PC-9 (cell line): ENCODE measurements at regions not wholly inside any gene's neighbourhood (a gene's known extent, or its start where the extent isn't known, plus 50 kb on each side); places are given as distances from the start of the nearest gene placed in this dataset.
"Not testable (repeated sequence)": the region's sequence is repeated elsewhere in the genome, so short reads cannot be mapped to it uniquely, and the experiment has no call there.

ENCODE experiments used
- EZH2 ChIP-seq: fragments of 200-600 bp; sonication (generic); IDR thresholded peaks from 2 replicates; pipeline ENCODE4 v1.8.0; 2017; ENCODE audit warnings: antibody characterized with exemption, low read depth
- TF ChIP-seq, protein P1 (sequence below): fragments of 200-600 bp; sonication (generic); conservative IDR thresholded peaks from 2 replicates; pipeline ENCODE4 v1.6.1; 2017; ENCODE audit warnings: mixed run types, antibody characterized with exemption, mild to moderate bottlenecking, moderate library complexity

DNA sequence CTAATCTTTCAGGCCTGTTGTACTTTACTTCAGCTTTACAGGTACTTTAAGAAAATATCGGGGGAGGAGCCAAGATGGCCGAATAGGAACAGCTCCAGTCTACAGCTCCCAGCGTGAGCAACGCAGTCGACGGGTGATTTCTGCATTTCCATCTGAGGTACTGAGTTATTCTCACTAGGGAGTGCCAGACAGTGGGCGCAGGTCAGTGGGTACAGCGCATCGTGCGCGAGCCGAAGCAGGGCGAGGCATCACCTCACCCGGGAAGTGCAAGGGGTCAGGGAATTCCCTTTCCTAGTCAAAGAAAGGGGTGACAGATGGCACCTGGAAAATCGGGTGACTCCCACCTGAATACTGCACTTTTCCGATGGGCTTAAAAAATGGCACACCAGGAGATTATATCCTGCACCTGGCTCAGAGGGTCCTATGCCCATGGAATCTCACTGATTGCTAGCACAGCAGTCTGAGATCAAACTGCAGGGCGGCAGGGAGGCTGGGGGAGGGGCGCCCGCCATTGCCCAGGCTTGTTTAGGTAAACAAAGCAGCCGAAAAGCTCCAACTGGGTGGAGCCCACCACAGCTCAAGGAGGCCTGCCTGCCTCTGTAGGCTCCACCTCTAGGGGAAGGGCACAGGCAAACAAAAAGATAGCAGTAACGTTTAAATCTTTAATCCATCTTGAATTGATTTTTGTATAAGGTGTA is 1185.4 kb upstream of the LRRN3 start:
- TF ChIP-seq, protein P1, sequence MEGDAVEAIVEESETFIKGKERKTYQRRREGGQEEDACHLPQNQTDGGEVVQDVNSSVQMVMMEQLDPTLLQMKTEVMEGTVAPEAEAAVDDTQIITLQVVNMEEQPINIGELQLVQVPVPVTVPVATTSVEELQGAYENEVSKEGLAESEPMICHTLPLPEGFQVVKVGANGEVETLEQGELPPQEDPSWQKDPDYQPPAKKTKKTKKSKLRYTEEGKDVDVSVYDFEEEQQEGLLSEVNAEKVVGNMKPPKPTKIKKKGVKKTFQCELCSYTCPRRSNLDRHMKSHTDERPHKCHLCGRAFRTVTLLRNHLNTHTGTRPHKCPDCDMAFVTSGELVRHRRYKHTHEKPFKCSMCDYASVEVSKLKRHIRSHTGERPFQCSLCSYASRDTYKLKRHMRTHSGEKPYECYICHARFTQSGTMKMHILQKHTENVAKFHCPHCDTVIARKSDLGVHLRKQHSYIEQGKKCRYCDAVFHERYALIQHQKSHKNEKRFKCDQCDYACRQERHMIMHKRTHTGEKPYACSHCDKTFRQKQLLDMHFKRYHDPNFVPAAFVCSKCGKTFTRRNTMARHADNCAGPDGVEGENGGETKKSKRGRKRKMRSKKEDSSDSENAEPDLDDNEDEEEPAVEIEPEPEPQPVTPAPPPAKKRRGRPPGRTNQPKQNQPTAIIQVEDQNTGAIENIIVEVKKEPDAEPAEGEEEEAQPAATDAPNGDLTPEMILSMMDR, result not testable (repeated sequence)
- not testable (repeated sequence) for TF ChIP-seq EZH2
